ENCODE measurements at regions not wholly inside any gene's neighbourhood (a gene's known extent, or its start where the extent isn't known, plus 50 kb on each side); places are given as distances from the start of the nearest gene placed in this dataset.

DNA sequence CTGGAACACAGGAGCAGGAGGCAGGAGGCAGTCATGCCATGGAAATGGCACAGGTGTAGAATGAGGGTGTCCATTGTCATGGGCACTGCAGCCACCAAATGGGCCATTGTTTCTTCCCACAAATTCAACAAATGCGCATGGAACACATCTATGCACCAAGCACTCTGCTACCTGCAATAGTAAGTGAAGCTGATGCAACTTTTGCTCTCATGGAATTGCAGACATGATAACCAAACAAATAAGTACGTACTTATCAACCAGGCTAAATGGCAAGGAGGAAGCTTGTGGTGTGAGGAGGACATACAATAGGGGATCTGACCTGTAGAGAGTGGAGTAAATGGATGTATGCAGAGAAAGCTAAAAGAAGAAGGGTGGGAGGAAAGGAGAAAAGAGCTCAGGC, 116.8 kb downstream of the TRIM36 start:
- TF ChIP-seq POLR2A (IDR thresholded peaks at IDR 0.05; ENCODE audit: low read depth, low read length) (no peak), POLR2AphosphoS5 (IDR thresholded peaks at IDR 0.05; ENCODE audit: low read depth, low read length) (no peak)

Data from GM12892 (cell line).